ENCODE measurements at regions not wholly inside any gene's neighbourhood (a gene's known extent, or its start where the extent isn't known, plus 50 kb on each side); places are given as distances from the start of the nearest gene placed in this dataset.
"Not testable (repeated sequence)": the region's sequence is repeated elsewhere in the genome, so short reads cannot be mapped to it uniquely, and the experiment has no call there.

DNA sequence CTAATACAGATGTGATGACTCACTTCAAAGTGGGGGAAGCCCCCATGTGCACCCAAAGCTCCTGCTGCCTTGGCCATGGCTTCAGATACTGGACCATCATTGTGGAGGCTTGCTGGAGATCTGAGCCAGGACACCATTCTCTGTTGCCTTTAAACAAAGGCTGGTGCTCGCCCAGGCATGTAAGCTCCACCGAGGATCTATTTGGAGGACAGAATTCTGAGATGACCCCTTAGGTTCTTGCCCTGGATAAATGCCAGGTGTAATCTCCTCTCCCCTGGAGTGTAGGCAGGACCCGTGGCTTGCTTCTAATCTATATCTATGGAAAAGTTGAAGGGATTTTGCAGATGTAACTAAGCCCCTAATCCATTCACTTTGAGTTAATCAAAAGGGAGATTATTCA is 141.0 kb downstream of the UNC93B1 start:
- H3K27ac ChIP-seq; H3K4me3 ChIP-seq; intact Hi-C loops (cut with DNase I); H3K27me3 ChIP-seq; DNase-seq; H3K4me1 ChIP-seq (ENCODE audit: insufficient read depth); H3K36me3 ChIP-seq; H3K9me3 ChIP-seq: not testable (repeated sequence)
- WGBS, 3 donors: 31 to 41% (median 39%) methylated on average over 3 of the region's 3 CpGs

- H3K4me1 ChIP-seq (ENCODE audit: insufficient read depth); H3K9me3 ChIP-seq; H3K4me3 ChIP-seq; H3K27ac ChIP-seq; H3K27me3 ChIP-seq; intact Hi-C loops (cut with DNase I); H3K36me3 ChIP-seq: not testable (repeated sequence)
- 51 to 79% (median 62%) methylated on average over 3 to 4 of the region's 6 CpGs for WGBS, 3 donors
- DNase-seq: peak in 2 of 5 donors; percentile 17 to 35
Measured at GRCh38 chr11:67859513-67860161, 144.3 kb downstream of the UNC93B1 start.

DNA sequence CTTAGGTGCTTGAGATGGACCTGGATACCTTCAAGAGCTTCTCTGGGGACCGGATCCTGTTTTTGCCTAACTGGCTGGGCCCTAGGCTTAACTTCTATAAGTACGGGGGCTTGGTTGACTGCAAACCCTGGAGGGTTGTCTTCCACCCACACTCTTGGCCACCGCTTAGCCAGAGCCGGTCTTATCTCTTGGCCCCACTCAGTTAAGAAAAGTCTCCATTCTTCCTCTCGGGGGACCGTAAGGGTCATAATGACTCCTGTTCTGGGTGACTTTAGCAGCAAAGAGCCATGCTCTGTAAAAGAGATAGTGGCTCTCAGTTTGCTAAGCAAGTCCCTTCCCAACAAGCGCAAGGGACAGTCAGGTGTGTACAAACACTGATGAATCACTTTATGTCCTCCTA is 153.2 kb downstream of the UNC93B1 start:
- H3K4me3 ChIP-seq; intact Hi-C loops (cut with DNase I); H3K27me3 ChIP-seq; H3K36me3 ChIP-seq; H3K4me1 ChIP-seq (ENCODE audit: insufficient read depth); H3K27ac ChIP-seq; H3K9me3 ChIP-seq; DNase-seq: not testable (repeated sequence)
- 31 to 42% (median 33%) methylated on average over 7 of the region's 7 CpGs for WGBS, 3 donors

DNA sequence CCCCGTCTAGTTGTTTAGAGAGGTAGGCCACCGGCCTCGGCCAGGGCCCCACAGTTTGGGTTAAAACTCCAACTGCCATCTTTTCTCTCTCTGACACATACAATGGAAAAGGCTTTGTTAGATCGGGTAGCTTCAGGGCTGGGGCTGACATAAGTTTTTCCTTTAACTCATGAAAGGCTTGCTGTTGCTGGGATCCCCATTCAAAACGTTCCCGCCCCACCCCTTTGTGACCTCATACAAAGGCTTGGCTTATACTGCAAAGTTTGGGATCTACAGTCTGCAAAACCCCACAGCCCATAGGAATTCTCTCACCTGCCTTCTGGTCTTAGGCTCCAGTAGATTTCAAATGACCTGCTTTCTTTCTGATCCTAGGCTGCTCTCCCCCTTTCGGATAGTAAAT is 154.1 kb downstream of the UNC93B1 start:
- H3K9me3 ChIP-seq; H3K36me3 ChIP-seq; DNase-seq; H3K27ac ChIP-seq; H3K4me3 ChIP-seq; intact Hi-C loops (cut with DNase I); H3K27me3 ChIP-seq; H3K4me1 ChIP-seq (ENCODE audit: insufficient read depth): not testable (repeated sequence)
- 69 to 76% (median 70%) methylated on average over 7 of the region's 7 CpGs for WGBS, 3 donors

DNA sequence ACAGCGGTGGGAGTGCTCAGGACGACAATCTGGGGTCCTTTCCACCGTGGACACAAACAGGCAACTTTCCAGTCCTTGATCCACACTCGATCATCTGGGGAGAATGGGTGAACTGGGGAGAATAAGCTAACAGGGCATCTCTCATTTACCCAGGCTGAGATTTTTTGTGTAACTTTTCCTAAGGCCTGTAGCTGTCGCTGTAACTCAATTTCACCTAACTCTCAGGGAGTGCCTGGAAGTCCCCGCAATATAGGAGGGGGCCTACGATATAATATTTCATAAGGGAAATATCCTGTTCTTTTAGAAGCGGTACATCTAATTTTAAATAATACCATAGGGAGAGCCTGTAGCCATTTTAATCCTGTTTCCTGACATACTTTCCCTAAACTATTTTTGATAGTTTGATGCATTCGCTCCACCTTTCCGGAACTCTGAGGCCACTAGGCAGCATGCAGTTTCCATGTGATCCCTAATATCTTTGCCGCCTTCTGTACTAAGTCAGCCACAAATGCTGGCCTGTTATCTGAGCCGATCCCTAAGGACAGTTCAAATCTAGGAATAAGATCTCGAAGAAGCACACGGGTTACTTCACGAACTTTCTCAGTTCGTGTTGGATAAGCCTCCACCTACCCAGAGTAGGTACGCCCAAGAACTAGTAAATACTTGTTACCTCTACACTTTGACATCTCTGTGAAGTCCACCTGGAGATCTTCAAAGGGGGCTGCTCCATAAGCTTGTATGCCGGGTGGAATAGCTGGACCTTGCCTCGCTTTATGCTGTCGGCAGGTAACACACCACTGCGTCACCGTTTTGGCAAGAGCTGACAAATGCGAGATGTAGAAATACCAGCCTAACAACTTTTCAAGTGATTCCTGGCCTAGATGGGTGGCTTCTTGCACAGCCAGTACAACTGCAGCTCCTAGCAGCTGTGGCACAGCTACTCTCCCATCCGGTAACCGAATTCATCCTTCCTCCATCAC is 155.7 kb downstream of the UNC93B1 start:
- H3K9me3 ChIP-seq; H3K27me3 ChIP-seq; H3K36me3 ChIP-seq; H3K4me3 ChIP-seq; DNase-seq; H3K4me1 ChIP-seq (ENCODE audit: insufficient read depth); intact Hi-C loops (cut with DNase I); H3K27ac ChIP-seq: not testable (repeated sequence)
- WGBS, 3 donors: 62 to 68% (median 63%) methylated on average over 25 of the region's 25 CpGs

GRCh38 chr11:67846303-67846702 is 157.6 kb downstream of the UNC93B1 start:
- 78 to 90% (median 83%) methylated on average over 3 of the region's 3 CpGs for WGBS, 3 donors
- intact Hi-C loops (cut with DNase I); H3K9me3 ChIP-seq; H3K4me1 ChIP-seq (ENCODE audit: insufficient read depth); DNase-seq; H3K27ac ChIP-seq; H3K4me3 ChIP-seq; H3K27me3 ChIP-seq; H3K36me3 ChIP-seq: not testable (repeated sequence)

DNA sequence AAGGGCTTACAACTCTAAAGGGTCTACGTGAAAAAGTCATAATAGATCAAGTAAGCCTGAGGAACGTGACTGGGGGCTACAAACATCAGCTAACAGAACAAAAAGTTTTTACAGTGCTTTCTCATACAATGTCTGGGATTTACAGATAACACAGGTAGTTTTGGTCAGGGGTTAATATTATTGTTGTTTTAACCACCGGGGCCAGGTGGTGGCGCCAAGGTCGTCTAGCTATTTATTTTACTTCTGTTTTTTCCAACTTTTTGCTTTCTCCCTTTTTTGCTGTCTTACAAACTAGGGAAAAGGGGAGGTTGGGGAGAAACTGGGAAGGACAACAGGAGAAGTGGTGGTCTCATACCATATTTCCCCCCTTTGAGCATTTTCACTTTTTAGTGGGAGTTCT is 158.6 kb downstream of the UNC93B1 start:
- 2 to 4% (median 2%) methylated on average over 5 of the region's 5 CpGs for WGBS, 3 donors
- H3K36me3 ChIP-seq; intact Hi-C loops (cut with DNase I); H3K9me3 ChIP-seq; H3K4me3 ChIP-seq; H3K27ac ChIP-seq; H3K27me3 ChIP-seq; H3K4me1 ChIP-seq (ENCODE audit: insufficient read depth); DNase-seq: not testable (repeated sequence)

DNA sequence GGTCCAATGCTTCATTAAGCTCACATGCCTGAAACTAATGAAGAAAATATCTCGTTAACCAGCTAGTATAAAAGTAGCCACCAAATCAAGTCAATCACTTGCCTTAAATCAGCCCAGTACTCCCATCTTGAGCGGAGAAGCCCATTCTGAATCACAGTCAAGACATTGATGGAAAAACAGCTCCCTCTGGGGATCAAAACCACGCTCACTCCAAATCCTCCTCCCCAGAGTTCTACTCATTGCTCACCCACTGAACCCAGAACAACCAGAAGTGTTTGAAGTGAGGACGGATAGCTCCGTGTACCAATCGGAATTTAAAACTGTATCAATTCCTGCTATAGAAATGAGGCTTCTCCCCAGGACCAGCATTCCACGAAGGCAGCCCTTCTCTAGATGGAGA is 163.3 kb downstream of the UNC93B1 start:
- H3K9me3 ChIP-seq; H3K36me3 ChIP-seq; H3K4me1 ChIP-seq (ENCODE audit: insufficient read depth); H3K4me3 ChIP-seq; DNase-seq; H3K27me3 ChIP-seq; intact Hi-C loops (cut with DNase I); H3K27ac ChIP-seq: not testable (repeated sequence)
- 30 to 42% (median 33%) methylated on average over 7 of the region's 7 CpGs for WGBS, 3 donors

DNA sequence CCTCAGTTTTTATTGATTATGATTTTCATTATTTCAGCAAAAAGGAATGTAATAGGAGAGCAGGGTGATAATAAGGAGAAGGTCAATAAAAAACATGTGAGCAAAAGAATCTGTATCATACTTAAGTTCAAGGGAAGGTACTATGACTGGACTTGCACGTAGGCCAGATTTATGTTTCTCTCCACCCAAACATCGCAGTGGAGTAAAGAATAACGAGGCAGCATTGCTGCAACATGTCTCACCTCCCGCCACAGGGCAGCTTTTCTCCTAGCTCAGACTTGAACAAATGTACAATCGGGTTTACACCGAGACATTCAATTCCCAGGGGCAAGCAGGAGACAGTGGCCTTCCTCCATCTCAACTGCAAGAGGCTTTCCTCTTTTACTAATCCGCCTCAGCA is 155.7 kb upstream of the ALDH3B2 start:
- DNase-seq; H3K27me3 ChIP-seq; H3K4me3 ChIP-seq; H3K36me3 ChIP-seq; H3K4me1 ChIP-seq (ENCODE audit: insufficient read depth); H3K9me3 ChIP-seq; intact Hi-C loops (cut with DNase I); H3K27ac ChIP-seq: not testable (repeated sequence)
- 54 to 66% (median 64%) methylated on average over 6 to 7 of the region's 7 CpGs for WGBS, 3 donors

GRCh38 chr11:67826951-67827296 is 152.5 kb upstream of the ALDH3B2 start:
- H3K9me3 ChIP-seq; H3K27ac ChIP-seq; H3K27me3 ChIP-seq; H3K4me3 ChIP-seq; intact Hi-C loops (cut with DNase I); H3K36me3 ChIP-seq; H3K4me1 ChIP-seq (ENCODE audit: insufficient read depth); DNase-seq: not testable (repeated sequence)
- 39 to 42% (median 42%) methylated on average over 4 of the region's 4 CpGs for WGBS, 3 donors

- H3K4me1 ChIP-seq (ENCODE audit: insufficient read depth); H3K27me3 ChIP-seq; H3K36me3 ChIP-seq; H3K27ac ChIP-seq; H3K9me3 ChIP-seq; intact Hi-C loops (cut with DNase I); H3K4me3 ChIP-seq: not testable (repeated sequence)
- WGBS, 3 donors: 8 to 11% (median 11%) methylated on average over 24 to 25 of the region's 25 CpGs
- peak; percentile 54 to 80 (median 67) for DNase-seq
Measured at GRCh38 chr11:67826028-67826950, 151.9 kb upstream of the ALDH3B2 start.
